ENCODE measurements at regions not wholly inside any gene's neighbourhood (a gene's known extent, or its start where the extent isn't known, plus 50 kb on each side); places are given as distances from the start of the nearest gene placed in this dataset.

DNA sequence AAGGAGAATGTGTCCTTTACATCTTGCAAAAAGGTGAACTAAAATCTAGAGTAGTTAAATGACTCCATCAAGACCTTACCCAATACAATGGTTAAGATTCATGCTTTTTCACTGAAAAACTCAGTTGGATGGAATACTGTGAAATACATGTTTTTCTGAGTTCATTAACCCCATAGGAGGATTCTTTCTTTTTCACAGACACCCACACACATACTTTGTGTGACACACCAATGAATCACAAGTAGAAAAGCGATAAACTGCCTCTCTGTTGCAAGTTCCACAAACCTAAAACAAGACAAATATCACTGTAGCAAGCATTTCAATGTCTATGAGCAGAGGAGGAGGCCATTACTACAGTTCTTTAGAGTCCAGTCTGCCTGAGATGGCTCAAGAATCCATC lies 258.8 kb upstream of the CDH5 start:
- TF ChIP-seq CTCF (IDR thresholded peaks at IDR 0.05; ENCODE audit: insufficient read depth, low read depth, low read length) (no peak), EZH2 (IDR thresholded peaks at IDR 0.05; ENCODE audit: insufficient read depth, low read length) (no peak)
